DND-41 (cell line): ENCODE measurements at regions not wholly inside any gene's neighbourhood (a gene's known extent, or its start where the extent isn't known, plus 50 kb on each side); places are given as distances from the start of the nearest gene placed in this dataset.

Source experiments
- ATAC-seq: fragments of 200-7000 bp; cut with Tn5 transposase; 3 replicates; pipeline ENCODE4 v1.9.1; 2021; ENCODE audit warnings: low read depth; ENCODE audit not compliant: insufficient read depth
- DNase-seq: peaks from one replicate; pipeline ENCODE4 v3.0.0-alpha.2; 2020
- H2AFZ ChIP-seq: 2 replicates; pipeline ENCODE4 v1.6.0; 2012; ENCODE audit warnings: low read depth, low read length
- H3K27ac ChIP-seq: 2 replicates; pipeline ENCODE4 v1.5.1; 2012; ENCODE audit warnings: low read length, inconsistent platforms
- H3K27me3 ChIP-seq: fragments of 200-600 bp; sonication (generic); 2 replicates; pipeline ENCODE4 v1.6.0; 2012; ENCODE audit warnings: low read length, mild to moderate bottlenecking, inconsistent platforms; ENCODE audit not compliant: insufficient read depth, poor library complexity
- H3K36me3 ChIP-seq: 2 replicates; pipeline ENCODE4 v1.5.1; 2012; ENCODE audit warnings: low read length, inconsistent platforms; ENCODE audit not compliant: insufficient read depth
- H3K4me1 ChIP-seq: 2 replicates; pipeline ENCODE4 v1.5.1; 2012; ENCODE audit warnings: mild to moderate bottlenecking, low read length; ENCODE audit not compliant: insufficient read depth
- H3K4me2 ChIP-seq: 2 replicates; pipeline ENCODE4 v1.6.0; 2012; ENCODE audit warnings: mild to moderate bottlenecking, moderate library complexity, low read length, inconsistent platforms; ENCODE audit not compliant: insufficient read depth
- H3K4me3 ChIP-seq, 2 experiments: fragments of 200-600 bp in 1 of 2; shearing (Covaris generic) in 1 of 2; 2 replicates each; pipeline ENCODE4 v1.5.1; 2012 to 2016; ENCODE audit warnings: inconsistent platforms in 2 of 2, low read length in 2 of 2, mild to moderate bottlenecking in 2 of 2, low read depth in 1 of 2, moderate library complexity in 1 of 2
- H3K79me2 ChIP-seq: 2 replicates; pipeline ENCODE4 v1.6.0; 2012; ENCODE audit warnings: low read length, inconsistent platforms; ENCODE audit not compliant: insufficient read depth
- H3K9ac ChIP-seq: 2 replicates; pipeline ENCODE4 v1.6.0; 2012; ENCODE audit warnings: low read depth, mild to moderate bottlenecking, inconsistent platforms, low read length, moderate library complexity
- H3K9me3 ChIP-seq: 2 replicates; pipeline ENCODE4 v1.5.1; 2012; ENCODE audit warnings: low read length, moderate library complexity, mild to moderate bottlenecking, inconsistent platforms; ENCODE audit not compliant: insufficient read depth, severe bottlenecking
- H4K20me1 ChIP-seq: 2 replicates; pipeline ENCODE4 v1.6.0; 2012; ENCODE audit warnings: low read length; ENCODE audit not compliant: insufficient read depth
- CTCF ChIP-seq: IDR thresholded peaks from 2 replicates; pipeline ENCODE4 v1.5.1; 2012; ENCODE audit warnings: borderline replicate concordance, low read length, moderate library complexity, mild to moderate bottlenecking; ENCODE audit not compliant: poor library complexity, severe bottlenecking; ENCODE audit errors: extremely low read depth
- EZH2 ChIP-seq: IDR thresholded peaks from 3 replicates; pipeline ENCODE4 v1.6.1; 2012; ENCODE audit warnings: borderline replicate concordance, low read depth, mild to moderate bottlenecking, moderate library complexity, low read length, inconsistent platforms; ENCODE audit not compliant: severe bottlenecking

DNA sequence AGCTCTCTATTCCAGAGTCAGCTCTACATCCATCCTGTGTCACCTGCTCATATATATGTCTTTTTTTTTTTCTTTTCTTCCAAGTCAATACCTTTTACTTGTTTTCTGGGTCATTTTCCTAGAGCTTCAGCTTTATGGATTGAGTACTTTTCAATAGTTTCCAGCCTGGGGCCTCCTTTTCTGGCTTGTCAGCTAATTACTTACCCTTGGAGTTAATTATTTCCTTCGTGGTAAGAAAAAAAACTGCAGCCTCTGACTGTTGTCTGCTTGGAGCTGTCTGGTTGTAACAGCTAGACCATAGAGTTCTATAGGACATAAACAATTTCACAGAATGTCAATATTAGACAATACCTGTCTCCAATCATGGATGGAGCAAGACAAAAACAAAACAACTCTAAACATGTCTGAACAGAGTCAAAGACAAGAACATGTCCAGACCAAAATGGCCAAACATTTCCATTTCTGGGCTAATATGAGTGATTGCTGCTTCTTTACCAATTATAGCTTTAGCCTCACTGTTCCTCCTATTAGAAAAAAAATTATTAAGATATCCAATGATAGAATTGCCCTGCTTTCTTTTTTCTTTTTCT, 643.1 kb downstream of the SLC4A3 start:
- no peak overlapping the region for H3K4me2 ChIP-seq
- H3K27me3 ChIP-seq: no peaks in the 10 kb centered on the region
- H3K9me3 ChIP-seq: no peaks in the 10 kb centered on the region
- H3K4me1 ChIP-seq: no peaks in the 10 kb centered on the region
- no peak overlapping the region for H3K9ac ChIP-seq
- no peak overlapping the region for H2AFZ ChIP-seq
- TF ChIP-seq CTCF: no peak
- TF ChIP-seq EZH2: no peak
- no peak overlapping the region for H3K27ac ChIP-seq
- no peak overlapping the region for H3K4me3 ChIP-seq
- no peaks in the 10 kb centered on the region for H3K36me3 ChIP-seq
- no peak for ATAC-seq
- H3K79me2 ChIP-seq: no peaks in the 10 kb centered on the region
- H4K20me1 ChIP-seq: no peaks in the 10 kb centered on the region
- DNase-seq: no peak

GRCh38 chr2:220272656-220273055, 645.2 kb downstream of the SLC4A3 start:
- Histone ChIP-seq H3K27me3 (no peaks in the 10 kb centered on the region), H3K4me1 (no peaks in the 10 kb centered on the region), H3K4me3 (no peak overlapping the region), H3K9ac (no peak overlapping the region), H3K27ac (no peak overlapping the region), H3K9me3 (no peaks in the 10 kb centered on the region), H4K20me1 (no peaks in the 10 kb centered on the region), H2AFZ (no peak overlapping the region), H3K36me3 (no peaks in the 10 kb centered on the region), H3K4me2 (no peak overlapping the region), H3K79me2 (no peaks in the 10 kb centered on the region)
- TF ChIP-seq EZH2: no peak
- no peak for TF ChIP-seq CTCF
- DNase-seq: no peak
- no peak for ATAC-seq

DNA sequence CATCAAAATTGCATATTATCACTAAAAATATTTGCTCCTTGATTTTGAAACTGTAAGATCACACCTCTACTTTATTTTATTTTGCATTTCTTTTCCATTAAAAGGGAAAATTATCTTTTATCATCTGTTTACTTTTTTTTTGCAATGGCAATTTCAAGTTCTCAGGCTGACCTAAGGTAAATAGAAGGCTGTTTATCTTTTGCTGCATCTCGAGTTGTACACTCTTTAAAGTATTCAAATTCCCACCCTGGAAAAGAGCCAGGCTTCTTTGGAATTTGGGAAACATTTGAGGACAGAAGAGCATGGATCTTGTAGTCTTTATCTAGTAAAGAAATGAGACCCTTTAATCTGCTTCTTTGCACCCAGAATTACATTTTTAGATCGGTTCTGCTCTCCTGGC, 645.7 kb downstream of the SLC4A3 start:
- H3K4me1 ChIP-seq: no peaks in the 10 kb centered on the region
- ATAC-seq: no peak
- no peaks in the 10 kb centered on the region for H3K36me3 ChIP-seq
- no peak overlapping the region for H3K27ac ChIP-seq
- no peak overlapping the region for H3K4me3 ChIP-seq
- H2AFZ ChIP-seq: no peak overlapping the region
- H3K9me3 ChIP-seq: no peaks in the 10 kb centered on the region
- no peak for DNase-seq
- H3K27me3 ChIP-seq: no peaks in the 10 kb centered on the region
- H3K4me2 ChIP-seq: no peak overlapping the region
- H4K20me1 ChIP-seq: no peaks in the 10 kb centered on the region
- TF ChIP-seq EZH2: no peak
- TF ChIP-seq CTCF: no peak
- H3K79me2 ChIP-seq: no peaks in the 10 kb centered on the region
- H3K9ac ChIP-seq: no peak overlapping the region

- no peak overlapping the region for H3K27ac ChIP-seq
- no peak overlapping the region for H3K9ac ChIP-seq
- no peak overlapping the region for H3K4me2 ChIP-seq
- no peak for TF ChIP-seq EZH2
- TF ChIP-seq CTCF: no peak
- H3K36me3 ChIP-seq: no peaks in the 10 kb centered on the region
- H4K20me1 ChIP-seq: no peaks in the 10 kb centered on the region
- H3K9me3 ChIP-seq: no peaks in the 10 kb centered on the region
- ATAC-seq (no peak), DNase-seq (no peak)
- no peaks in the 10 kb centered on the region for H3K79me2 ChIP-seq
- no peak overlapping the region for H2AFZ ChIP-seq
- H3K4me1 ChIP-seq: no peaks in the 10 kb centered on the region
- H3K4me3 ChIP-seq: no peak overlapping the region
- H3K27me3 ChIP-seq: no peaks in the 10 kb centered on the region
Measured at GRCh38 chr2:220275454-220275853, 648.0 kb downstream of the SLC4A3 start.
